HL-60 (cell line): ENCODE measurements at regions not wholly inside any gene's neighbourhood (a gene's known extent, or its start where the extent isn't known, plus 50 kb on each side); places are given as distances from the start of the nearest gene placed in this dataset.
"Not testable (repeated sequence)": the region's sequence is repeated elsewhere in the genome, so short reads cannot be mapped to it uniquely, and the experiment has no call there.

Source experiments
- GABPA ChIP-seq: IDR thresholded peaks from 2 replicates; pipeline ENCODE4 v1.6.1; 2012; ENCODE audit warnings: low read depth
- REST ChIP-seq: IDR thresholded peaks from 2 replicates; pipeline ENCODE4 v1.6.1; 2012; ENCODE audit warnings: low read depth; ENCODE audit not compliant: insufficient replicate concordance
- TF ChIP-seq, protein P1 (sequence below): IDR thresholded peaks from one replicate; pipeline ENCODE4 v1.5.1; 2011; ENCODE audit warnings: low read length, control low read depth, inconsistent platforms; ENCODE audit not compliant: insufficient read depth

DNA sequence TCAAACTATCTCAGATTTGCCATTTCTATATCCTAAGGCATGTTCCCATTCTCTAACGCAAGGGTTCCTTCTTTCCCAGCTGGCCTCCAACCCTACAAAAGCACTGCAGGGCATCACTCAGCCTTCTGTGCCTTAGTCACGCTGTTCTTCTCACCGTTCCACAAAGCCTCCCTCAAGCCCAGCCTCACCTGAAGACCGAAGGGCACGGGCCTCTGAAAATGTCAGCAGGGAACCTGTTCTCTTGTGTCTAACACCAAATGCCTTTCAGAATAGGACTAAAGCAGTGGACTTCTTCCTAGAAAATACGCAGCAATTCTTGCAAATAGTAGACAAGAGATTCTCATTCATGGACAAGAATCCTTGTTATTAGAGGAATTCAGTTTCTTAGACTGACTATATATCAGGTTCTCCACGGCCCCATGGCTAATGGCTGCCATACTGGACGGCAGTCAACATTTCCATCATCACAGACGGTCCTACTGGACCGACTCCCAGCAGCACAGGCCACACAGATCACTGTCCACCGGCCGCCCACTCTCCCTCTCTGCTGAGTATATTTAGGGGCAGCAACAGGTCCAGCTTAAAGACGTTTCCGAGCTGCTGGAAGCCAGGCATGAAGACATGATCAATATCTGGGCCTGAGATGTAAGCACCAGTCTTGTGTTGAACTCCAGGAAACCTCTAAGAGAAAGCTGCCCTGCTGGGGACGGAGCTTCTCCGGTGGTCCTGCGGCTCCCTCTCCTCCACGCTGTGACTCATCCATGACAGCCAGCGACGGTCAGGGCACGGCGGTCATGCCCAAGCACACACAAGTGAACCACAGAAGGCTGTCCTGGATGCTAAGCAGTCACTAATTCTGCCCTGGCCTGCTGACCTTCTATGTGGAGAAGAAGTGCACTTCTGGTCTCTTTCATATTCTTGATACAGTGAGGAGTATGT, 61.8 kb upstream of the TNK2 start:
- TF ChIP-seq, protein P1, sequence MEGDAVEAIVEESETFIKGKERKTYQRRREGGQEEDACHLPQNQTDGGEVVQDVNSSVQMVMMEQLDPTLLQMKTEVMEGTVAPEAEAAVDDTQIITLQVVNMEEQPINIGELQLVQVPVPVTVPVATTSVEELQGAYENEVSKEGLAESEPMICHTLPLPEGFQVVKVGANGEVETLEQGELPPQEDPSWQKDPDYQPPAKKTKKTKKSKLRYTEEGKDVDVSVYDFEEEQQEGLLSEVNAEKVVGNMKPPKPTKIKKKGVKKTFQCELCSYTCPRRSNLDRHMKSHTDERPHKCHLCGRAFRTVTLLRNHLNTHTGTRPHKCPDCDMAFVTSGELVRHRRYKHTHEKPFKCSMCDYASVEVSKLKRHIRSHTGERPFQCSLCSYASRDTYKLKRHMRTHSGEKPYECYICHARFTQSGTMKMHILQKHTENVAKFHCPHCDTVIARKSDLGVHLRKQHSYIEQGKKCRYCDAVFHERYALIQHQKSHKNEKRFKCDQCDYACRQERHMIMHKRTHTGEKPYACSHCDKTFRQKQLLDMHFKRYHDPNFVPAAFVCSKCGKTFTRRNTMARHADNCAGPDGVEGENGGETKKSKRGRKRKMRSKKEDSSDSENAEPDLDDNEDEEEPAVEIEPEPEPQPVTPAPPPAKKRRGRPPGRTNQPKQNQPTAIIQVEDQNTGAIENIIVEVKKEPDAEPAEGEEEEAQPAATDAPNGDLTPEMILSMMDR = not testable (repeated sequence)
- not testable (repeated sequence) for TF ChIP-seq GABPA, REST
